Osteocyte (in vitro differentiated cells): ENCODE measurements at regions not wholly inside any gene's neighbourhood (a gene's known extent, or its start where the extent isn't known, plus 50 kb on each side); places are given as distances from the start of the nearest gene placed in this dataset.

ENCODE experiments used
- DNase-seq: peaks from one replicate; pipeline ENCODE4 v3.0.0; 2021; ENCODE audit warnings: mixed read lengths; ENCODE audit not compliant: unreplicated experiment; ENCODE audit errors: extremely low spot score
- H3K27ac Mint-ChIP-seq: one replicate; pipeline ENCODE4 v1.8.0; 2021; ENCODE audit warnings: mild to moderate bottlenecking, mixed read lengths; ENCODE audit not compliant: unreplicated experiment
- H3K27me3 Mint-ChIP-seq: one replicate; pipeline ENCODE4 v1.8.0; 2021; ENCODE audit warnings: mixed read lengths; ENCODE audit not compliant: unreplicated experiment
- H3K36me3 Mint-ChIP-seq: one replicate; pipeline ENCODE4 v1.8.0; 2021; ENCODE audit warnings: mixed read lengths; ENCODE audit not compliant: unreplicated experiment
- H3K4me1 Mint-ChIP-seq: one replicate; pipeline ENCODE4 v1.8.0; 2021; ENCODE audit warnings: mixed read lengths; ENCODE audit not compliant: unreplicated experiment
- H3K4me3 Mint-ChIP-seq: one replicate; pipeline ENCODE4 v1.8.0; 2021; ENCODE audit warnings: mild to moderate bottlenecking, moderate library complexity, mixed read lengths; ENCODE audit not compliant: unreplicated experiment
- H3K9me3 Mint-ChIP-seq: one replicate; pipeline ENCODE4 v1.8.0; 2021; ENCODE audit warnings: mixed read lengths; ENCODE audit not compliant: unreplicated experiment
- CTCF ChIP-seq: fragments of 200-600 bp; sonication (generic); IDR thresholded peaks from 2 replicates; pipeline ENCODE4 v1.5.0; 2021; ENCODE audit warnings: antibody characterized with exemption, mild to moderate bottlenecking, moderate library complexity

- Mint-ChIP-seq H3K27me3 (peaks cover 15% of the 10 kb centered on the region), H3K4me3 (no peak overlapping the region), H3K27ac (no peak overlapping the region), H3K36me3 (no peaks in the 10 kb centered on the region), H3K9me3 (no peaks in the 10 kb centered on the region), H3K4me1 (peaks cover 2% of the 10 kb centered on the region)
- DNase-seq = no peak
- no peak for TF ChIP-seq CTCF
Observed at GRCh38 chr1:168832661-168833060, 103.7 kb upstream of the DPT start.

- no peaks in the 10 kb centered on the region for H3K36me3 Mint-ChIP-seq
- peaks cover 15% of the 10 kb centered on the region for H3K27me3 Mint-ChIP-seq
- TF ChIP-seq CTCF = no peak
- H3K4me3 Mint-ChIP-seq = no peak overlapping the region
- H3K9me3 Mint-ChIP-seq = no peaks in the 10 kb centered on the region
- no peak overlapping the region for H3K27ac Mint-ChIP-seq
- no peak for DNase-seq
- peaks cover 2% of the 10 kb centered on the region for H3K4me1 Mint-ChIP-seq
Observed at GRCh38 chr1:168833362-168833761, 104.4 kb upstream of the DPT start.

GRCh38 chr1:168833801-168834224, 104.8 kb upstream of the DPT start:
- Mint-ChIP-seq H3K9me3 (no peaks in the 10 kb centered on the region), H3K4me3 (no peak overlapping the region), H3K36me3 (no peaks in the 10 kb centered on the region), H3K4me1 (peaks cover 2% of the 10 kb centered on the region), H3K27ac (no peak overlapping the region), H3K27me3 (peaks cover 15% of the 10 kb centered on the region)
- DNase-seq = no peak
- no peak for TF ChIP-seq CTCF

DNA sequence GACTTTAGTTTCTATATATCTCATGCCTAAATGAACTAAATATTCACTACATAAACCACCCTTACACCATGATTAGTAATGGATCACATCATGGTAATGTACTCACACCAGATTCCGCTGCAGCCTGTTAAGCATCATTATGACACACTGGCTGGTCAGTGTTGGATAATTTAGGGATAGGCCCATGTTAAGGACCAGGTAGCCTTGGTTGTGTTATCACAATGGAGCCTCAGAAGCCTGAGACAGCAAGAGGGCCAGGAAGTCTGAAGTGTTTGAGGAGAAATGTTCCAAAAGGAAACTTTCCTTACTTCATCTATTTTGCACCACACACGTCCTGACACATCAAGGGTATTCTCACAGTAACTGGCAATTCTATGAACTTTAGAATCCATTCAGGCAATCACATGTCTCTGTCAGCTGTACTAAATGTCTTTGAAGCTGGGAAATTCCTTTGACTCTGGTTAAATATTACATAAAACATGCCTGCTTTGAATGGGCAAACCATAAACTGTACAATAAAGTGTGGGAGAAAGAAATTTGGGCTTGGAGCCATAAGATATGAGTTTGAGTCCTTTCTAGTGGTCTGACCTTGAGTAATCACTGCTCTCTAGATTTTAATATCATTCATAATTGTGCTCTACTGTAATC, 105.3 kb upstream of the DPT start:
- DNase-seq = no peak
- TF ChIP-seq CTCF = no peak
- no peak overlapping the region for H3K27ac Mint-ChIP-seq
- H3K9me3 Mint-ChIP-seq = no peaks in the 10 kb centered on the region
- H3K4me1 Mint-ChIP-seq = peaks cover 2% of the 10 kb centered on the region
- H3K36me3 Mint-ChIP-seq = no peaks in the 10 kb centered on the region
- H3K4me3 Mint-ChIP-seq = no peak overlapping the region
- peaks cover 14% of the 10 kb centered on the region for H3K27me3 Mint-ChIP-seq

DNA sequence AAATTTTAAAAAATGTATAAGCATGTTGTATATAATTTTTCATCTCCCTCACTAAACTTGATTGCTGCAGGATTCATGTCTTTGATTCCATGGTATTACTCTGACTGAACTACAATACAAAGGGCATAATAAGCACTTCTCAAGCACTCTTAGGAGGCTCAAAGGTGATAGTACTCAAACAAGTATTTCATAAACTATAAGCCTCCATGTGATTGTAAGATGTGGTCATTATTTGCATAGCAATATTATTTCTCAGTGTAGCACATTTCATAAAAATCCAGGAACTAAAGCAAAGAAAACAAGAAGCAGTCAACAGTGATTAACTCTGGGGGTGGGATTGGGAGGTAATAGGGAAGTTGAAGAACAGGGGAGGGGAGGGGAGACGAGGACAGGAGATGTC, 106.2 kb upstream of the DPT start:
- Mint-ChIP-seq H3K4me3 (no peak overlapping the region), H3K27ac (no peak overlapping the region), H3K27me3 (peaks cover 10% of the 10 kb centered on the region), H3K9me3 (no peaks in the 10 kb centered on the region), H3K4me1 (peaks cover 2% of the 10 kb centered on the region), H3K36me3 (no peaks in the 10 kb centered on the region)
- no peak for TF ChIP-seq CTCF
- DNase-seq = no peak
